ENCODE measurements at regions not wholly inside any gene's neighbourhood (a gene's known extent, or its start where the extent isn't known, plus 50 kb on each side); places are given as distances from the start of the nearest gene placed in this dataset.
A peak's percentile ranks its signal among the peaks of the same experiment; 100 is the strongest.

- intact Hi-C loops (cut with micrococcal nuclease) = loop anchor here (5.0 kb wide), 1 partner anchor 409 kb away; no protein-coding TSS in a partner anchor
- Histone ChIP-seq H4K20me1 (ENCODE audit: low read length) (no peaks in the 10 kb centered on the region), H3F3A (ENCODE audit: low read length, unreplicated experiment) (no peaks in the 10 kb centered on the region), H3K9me3 (ENCODE audit: low read length) (no peaks in the 10 kb centered on the region), H3K9me2 (replicated peaks; ENCODE audit: low read length) (no peaks in the 10 kb centered on the region), H3K27me3 (ENCODE audit: low read length) (no peaks in the 10 kb centered on the region), H3K4me3 (ENCODE audit: low read length) (no peak overlapping the region), H3K79me2 (ENCODE audit: low read length) (no peaks in the 10 kb centered on the region), H3K27ac (ENCODE audit: low read length) (peak overlapping the region; percentile 57), H2AFZ (ENCODE audit: low read length) (no peak overlapping the region), H3K36me3 (ENCODE audit: low read depth, low read length) (no peaks in the 10 kb centered on the region), H3K4me2 (ENCODE audit: low read length) (peak overlapping the region; percentile 62), H3K9ac (ENCODE audit: low read length) (no peak overlapping the region), H3K4me1 (ENCODE audit: insufficient read depth, low read length) (peaks cover 31% of the 10 kb centered on the region)
- TF ChIP-seq EZH2 (IDR thresholded peaks at IDR 0.05; ENCODE audit: low read length, unreplicated experiment) (no peak), EZH2phosphoT487 (IDR thresholded peaks at IDR 0.05; ENCODE audit: borderline replicate concordance, low read length) (no peak), CTCF (conservative IDR thresholded peaks at IDR 0.05; ENCODE audit: low read depth, low read length) (no peak)
- no TSS peak for BruUV-seq (replicated peaks)
- ChIA-PET POLR2A (ENCODE audit: unreplicated experiment) (no interaction called here), CTCF (interaction anchor here (1.2 kb wide), 1 partner anchor 46 kb away, joined by 5 read pairs; no protein-coding TSS in a partner anchor)
- ATAC-seq = no peak
- DNase-seq = peak; percentile 22
These were observed 77.4 kb upstream of the GCFC2 start for GRCh38 chr2:75788154-75788553.

GRCh38 chr2:75787532-75788132 is 76.9 kb upstream of the GCFC2 start:
- no peaks in the 10 kb centered on the region for H3K9me2 ChIP-seq (replicated peaks; ENCODE audit: low read length)
- H3K4me2 ChIP-seq (ENCODE audit: low read length) = peak overlapping the region; percentile 62
- H4K20me1 ChIP-seq (ENCODE audit: low read length) = no peaks in the 10 kb centered on the region
- H3K9ac ChIP-seq (ENCODE audit: low read length) = no peak overlapping the region
- no peaks in the 10 kb centered on the region for H3K9me3 ChIP-seq (ENCODE audit: low read length)
- peak; percentile 84 for TF ChIP-seq CTCF (conservative IDR thresholded peaks at IDR 0.05; ENCODE audit: low read depth, low read length)
- no peak for TF ChIP-seq EZH2phosphoT487 (IDR thresholded peaks at IDR 0.05; ENCODE audit: borderline replicate concordance, low read length)
- no peak for TF ChIP-seq EZH2 (IDR thresholded peaks at IDR 0.05; ENCODE audit: low read length, unreplicated experiment)
- H3F3A ChIP-seq (ENCODE audit: low read length, unreplicated experiment) = no peaks in the 10 kb centered on the region
- ChIA-PET POLR2A (ENCODE audit: unreplicated experiment) (no interaction called here), CTCF (no interaction called here)
- no peak overlapping the region for H2AFZ ChIP-seq (ENCODE audit: low read length)
- DNase-seq = peak; percentile 69
- intact Hi-C loops (cut with micrococcal nuclease) = loop anchor here (2.0 to 5.0 kb wide), 2 partner anchors 47 to 410 kb away; no protein-coding TSS in a partner anchor
- H3K4me3 ChIP-seq (ENCODE audit: low read length) = no peak overlapping the region
- no peak overlapping the region for H3K27ac ChIP-seq (ENCODE audit: low read length)
- no peaks in the 10 kb centered on the region for H3K36me3 ChIP-seq (ENCODE audit: low read depth, low read length)
- ATAC-seq = no peak
- no TSS peak for BruUV-seq (replicated peaks)
- no peaks in the 10 kb centered on the region for H3K79me2 ChIP-seq (ENCODE audit: low read length)
- no peaks in the 10 kb centered on the region for H3K27me3 ChIP-seq (ENCODE audit: low read length)
- H3K4me1 ChIP-seq (ENCODE audit: insufficient read depth, low read length) = peaks cover 31% of the 10 kb centered on the region

- no peaks in the 10 kb centered on the region for H4K20me1 ChIP-seq (ENCODE audit: low read length)
- intact Hi-C loops (cut with micrococcal nuclease) = no loop called here
- no peaks in the 10 kb centered on the region for H3F3A ChIP-seq (ENCODE audit: low read length, unreplicated experiment)
- H3K4me1 ChIP-seq (ENCODE audit: insufficient read depth, low read length) = no peaks in the 10 kb centered on the region
- no peak overlapping the region for H2AFZ ChIP-seq (ENCODE audit: low read length)
- ATAC-seq = no peak
- H3K4me2 ChIP-seq (ENCODE audit: low read length) = no peak overlapping the region
- TF ChIP-seq CTCF (conservative IDR thresholded peaks at IDR 0.05; ENCODE audit: low read depth, low read length) = no peak
- no peak for TF ChIP-seq EZH2 (IDR thresholded peaks at IDR 0.05; ENCODE audit: low read length, unreplicated experiment)
- no peak for TF ChIP-seq EZH2phosphoT487 (IDR thresholded peaks at IDR 0.05; ENCODE audit: borderline replicate concordance, low read length)
- no TSS peak for BruUV-seq (replicated peaks)
- peaks cover 24% of the 10 kb centered on the region; the same call in 1 of the 2 replicates for H3K27me3 ChIP-seq (ENCODE audit: low read length)
- no peaks in the 10 kb centered on the region for H3K36me3 ChIP-seq (ENCODE audit: low read depth, low read length)
- ChIA-PET CTCF (no interaction called here), POLR2A (ENCODE audit: unreplicated experiment) (no interaction called here)
- no peak overlapping the region for H3K4me3 ChIP-seq (ENCODE audit: low read length)
- no peaks in the 10 kb centered on the region for H3K9me2 ChIP-seq (replicated peaks; ENCODE audit: low read length)
- no peak overlapping the region for H3K9ac ChIP-seq (ENCODE audit: low read length)
- no peak for DNase-seq
- H3K27ac ChIP-seq (ENCODE audit: low read length) = no peak overlapping the region
- H3K79me2 ChIP-seq (ENCODE audit: low read length) = no peaks in the 10 kb centered on the region
- no peaks in the 10 kb centered on the region for H3K9me3 ChIP-seq (ENCODE audit: low read length)
These were observed 64.7 kb upstream of the GCFC2 start for GRCh38 chr2:75775311-75775823.
